Heart right ventricle (tissue), 16 donors: ENCODE measurements at regions not wholly inside any gene's neighbourhood (a gene's known extent, or its start where the extent isn't known, plus 50 kb on each side); places are given as distances from the start of the nearest gene placed in this dataset.

Source experiments
- ATAC-seq, 8 donors: fragments of 200-7000 bp; cut with Tn5 transposase; one replicate each; pipeline ENCODE4 v1.9.1; 2020; ENCODE audit warnings: mild to moderate bottlenecking in 8 of 8, moderate library complexity in 8 of 8, moderate number of reproducible peaks in 1 of 8
- DNase-seq, 2 donors: peaks; one replicate each; pipeline ENCODE4 v3.0.0-alpha.2; 2020
- H3K27ac ChIP-seq, 10 donors: fragments of 200-600 bp; sonication (generic) in 2 of 10; one replicate each; pipeline versions ENCODE4 v1.5.0 to v1.8.0; 2020 to 2022; ENCODE audit warnings: mild to moderate bottlenecking in 3 of 10
- H3K27me3 ChIP-seq, 7 donors: fragments of 200-600 bp; one replicate each; pipeline ENCODE4 v1.8.0; 2021 to 2022; ENCODE audit warnings: mild to moderate bottlenecking in 2 of 7
- H3K36me3 ChIP-seq, 9 donors: fragments of 200-600 bp; sonication (generic) in 1 of 9; one replicate each; pipeline versions ENCODE4 v1.5.0 to v1.8.0; 2020 to 2022; ENCODE audit warnings: mild to moderate bottlenecking in 2 of 9
- H3K4me1 ChIP-seq, 9 donors: fragments of 200-600 bp; sonication (generic) in 1 of 9; one replicate each; pipeline versions ENCODE4 v1.5.0 to v1.8.0; 2020 to 2022; ENCODE audit warnings: mild to moderate bottlenecking in 4 of 9
- H3K4me3 ChIP-seq, 10 donors: fragments of 200-600 bp; sonication (generic) in 2 of 10; one replicate each; pipeline versions ENCODE4 v1.5.0 to v1.8.0; 2020 to 2022; ENCODE audit warnings: mild to moderate bottlenecking in 7 of 10, moderate library complexity in 2 of 10
- H3K9me3 ChIP-seq, 11 donors: fragments of 200-600 bp in 10 of 11; sonication (generic) in 2 of 11; one replicate each; pipeline versions ENCODE4 v1.5.0 to v1.8.0; 2013 to 2022; ENCODE audit warnings: mild to moderate bottlenecking in 2 of 11, control low read depth in 1 of 11, moderate library complexity in 1 of 11
- WGBS, 2 donors: extraction: QIAGEN DNeasy Blood & Tissue Kit; methylation state at CpG; one replicate each; pipeline ENCODE4 v1.1.7; 2013; ENCODE audit warnings: inconsistent platforms in 1 of 2; 5-methylcytosine and 5-hydroxymethylcytosine counted together
- intact Hi-C, 10 donors: fragments of 100-400 bp; cut with DNase I; formaldehyde crosslinking; loops; one replicate each; pipeline versions ENCODE4 v1.11.1 to v1.14.2; 2022
- TF ChIP-seq, protein P1 (sequence below), 9 donors: fragments of 200-600 bp; sonication (generic) in 2 of 9; IDR thresholded peaks; one replicate each; pipeline versions ENCODE4 v1.5.0 to v1.8.0; 2021 to 2022; ENCODE audit warnings: antibody characterized with exemption in 9 of 9, mild to moderate bottlenecking in 5 of 9, moderate library complexity in 1 of 9
- donor health status: Arrhythmogenic right ventricular cardiomyopathy.
- donor health status: ischemic (EF 13 %, LVEDD 7.1; RV severe dilation, severe dysfunction).
- donor health status: healthy with polysubstance abuse.
- donor health status: DM: no; HTN: yes; CAD: no.
- donor health status: DM: no; HTN: no; CAD: no.
- donor health status: ischemic (EF 25% LVEDD 6.9; RV normal size, moderate dysfunction).
- donor health status: ischemic (EF 25% LVEDD 5.7; RV mildly dilated, moderate dysfunction).
- donor health status: healthy.
- donor health status: DM: yes; HTN: yes; CAD: no.
- donor health status: Ischemic cardiomyopathy.
- donor health status: ischemic (EF 35%, LVEDD 5.7; RV mildly dilated, moderate dysfunction).
- donor health status: nonischemic (EF 11% LVEDD 7.7; RV severe dilation, severe dysfunction).
- donor health status: DM: yes; HTN: yes; CAD: no.
- donor health status: PGD.
- donor health status: ischemic (EF 29% LVEDD 5.4; RV normal size, mild dysfunction).
- donor health status: nonischemic (EF 23%, LVEDD 6.1; RV moderate dilation, normal function).

DNA sequence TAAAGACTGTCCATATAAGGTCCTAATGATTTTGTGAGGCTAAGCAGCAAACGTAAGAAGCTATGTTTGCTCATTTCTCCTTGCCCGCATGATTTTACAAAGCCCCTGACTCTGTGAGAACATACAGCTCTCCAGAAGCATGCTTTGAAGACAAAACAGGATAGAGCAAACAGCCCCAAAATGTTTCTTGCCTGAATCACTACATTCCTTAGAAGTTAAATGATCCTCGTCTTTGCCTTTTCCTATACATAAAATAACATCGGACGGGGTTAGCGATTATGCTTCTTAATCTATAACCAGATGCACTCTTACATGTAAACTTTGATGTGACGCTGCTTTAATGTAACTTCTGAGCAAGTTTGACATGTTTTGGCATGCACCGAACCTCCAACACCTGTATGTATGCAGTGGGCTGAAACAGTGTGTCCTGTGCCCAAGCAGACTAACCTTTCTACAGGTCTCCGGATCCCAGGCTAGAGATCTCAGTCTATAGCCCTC is 353.7 kb downstream of the CETN3 start:
- H3K27ac ChIP-seq = no peak overlapping the region
- intact Hi-C loops = no loop called here
- no peak overlapping the region for H3K4me3 ChIP-seq

DNA sequence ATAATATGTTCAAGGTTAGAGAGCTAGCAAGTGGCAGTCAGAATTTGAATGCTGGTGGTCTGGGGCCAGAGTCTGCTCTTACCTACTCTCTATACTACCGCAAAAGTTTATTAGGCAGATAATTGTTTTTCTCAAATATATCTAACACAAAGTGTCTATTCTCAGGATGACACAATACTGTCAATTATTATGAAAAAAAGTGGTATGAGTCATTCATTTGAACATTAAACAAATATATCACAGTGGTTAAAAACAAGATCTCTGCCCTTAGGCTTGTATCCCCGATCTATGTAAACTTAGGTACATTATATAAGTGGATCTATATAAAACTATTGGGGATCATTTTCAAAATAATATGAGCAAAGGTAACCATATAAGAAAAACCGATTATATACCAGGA is 354.9 kb downstream of the CETN3 start:
- intact Hi-C loops = no loop called here
- TF ChIP-seq, protein P1, sequence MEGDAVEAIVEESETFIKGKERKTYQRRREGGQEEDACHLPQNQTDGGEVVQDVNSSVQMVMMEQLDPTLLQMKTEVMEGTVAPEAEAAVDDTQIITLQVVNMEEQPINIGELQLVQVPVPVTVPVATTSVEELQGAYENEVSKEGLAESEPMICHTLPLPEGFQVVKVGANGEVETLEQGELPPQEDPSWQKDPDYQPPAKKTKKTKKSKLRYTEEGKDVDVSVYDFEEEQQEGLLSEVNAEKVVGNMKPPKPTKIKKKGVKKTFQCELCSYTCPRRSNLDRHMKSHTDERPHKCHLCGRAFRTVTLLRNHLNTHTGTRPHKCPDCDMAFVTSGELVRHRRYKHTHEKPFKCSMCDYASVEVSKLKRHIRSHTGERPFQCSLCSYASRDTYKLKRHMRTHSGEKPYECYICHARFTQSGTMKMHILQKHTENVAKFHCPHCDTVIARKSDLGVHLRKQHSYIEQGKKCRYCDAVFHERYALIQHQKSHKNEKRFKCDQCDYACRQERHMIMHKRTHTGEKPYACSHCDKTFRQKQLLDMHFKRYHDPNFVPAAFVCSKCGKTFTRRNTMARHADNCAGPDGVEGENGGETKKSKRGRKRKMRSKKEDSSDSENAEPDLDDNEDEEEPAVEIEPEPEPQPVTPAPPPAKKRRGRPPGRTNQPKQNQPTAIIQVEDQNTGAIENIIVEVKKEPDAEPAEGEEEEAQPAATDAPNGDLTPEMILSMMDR (IDR thresholded peaks at IDR 0.05) = no peak

More for the DNA sequence above, 353.7 kb downstream of the CETN3 start:
- H3K36me3 ChIP-seq = no peaks in the 10 kb centered on the region
- ATAC-seq (no peak), DNase-seq (no peak)
- H3K9me3 ChIP-seq = peaks cover 0 to 8% (median 0%) of the 10 kb centered on the region in 11 donors
- H3K27me3 ChIP-seq = no peaks in the 10 kb centered on the region
- peaks cover 0 to 21% (median 7%) of the 10 kb centered on the region in 9 donors for H3K4me1 ChIP-seq
- TF ChIP-seq, protein P1 (IDR thresholded peaks at IDR 0.05) = no peak
- WGBS, 2 donors = 78 to 80% methylated on average over 9 of the region's 9 CpGs

DNA sequence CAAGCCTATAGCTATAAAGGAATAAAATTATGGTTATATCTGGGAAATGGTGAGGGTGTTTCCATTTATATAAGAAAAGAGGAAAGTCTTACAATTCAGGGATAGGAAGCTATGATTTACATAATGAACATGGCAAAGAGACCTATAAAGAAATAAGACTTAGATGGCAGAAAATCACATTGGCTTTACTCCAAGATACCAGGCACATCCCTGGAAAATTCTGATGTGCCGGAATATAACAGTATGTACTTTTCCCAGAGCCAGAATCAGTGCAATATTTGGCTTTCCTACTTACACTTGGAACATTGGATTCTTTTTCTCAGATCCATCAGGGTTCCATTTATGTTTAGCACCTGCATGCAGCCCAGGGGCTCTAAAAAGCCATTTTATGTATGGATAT is 357.8 kb downstream of the CETN3 start:
- Histone ChIP-seq H3K27ac (no peak overlapping the region), H3K4me3 (no peak overlapping the region), H3K9me3 (peaks cover 0 to 1% (median 0%) of the 10 kb centered on the region in 11 donors), H3K36me3 (no peaks in the 10 kb centered on the region), H3K27me3 (no peaks in the 10 kb centered on the region), H3K4me1 (peaks cover 0 to 10% (median 2%) of the 10 kb centered on the region in 9 donors)
- intact Hi-C loops = no loop called here
- TF ChIP-seq, protein P1 (IDR thresholded peaks at IDR 0.05) = no peak
- 72 to 94% methylated on average over 1 of the region's 1 CpG for WGBS, 2 donors
- no peak for DNase-seq
- no peak for ATAC-seq

More for the DNA sequence above, 354.9 kb downstream of the CETN3 start:
- WGBS, 2 donors = 76 to 98% methylated on average over 3 of the region's 3 CpGs
- H3K36me3 ChIP-seq = no peaks in the 10 kb centered on the region
- ATAC-seq = no peak
- H3K27ac ChIP-seq = no peak overlapping the region
- peaks cover 0 to 21% (median 7%) of the 10 kb centered on the region in 9 donors for H3K4me1 ChIP-seq
- peaks cover 0 to 8% (median 0%) of the 10 kb centered on the region in 11 donors for H3K9me3 ChIP-seq
- H3K4me3 ChIP-seq = no peak overlapping the region
- no peak for DNase-seq
- H3K27me3 ChIP-seq = no peaks in the 10 kb centered on the region

DNA sequence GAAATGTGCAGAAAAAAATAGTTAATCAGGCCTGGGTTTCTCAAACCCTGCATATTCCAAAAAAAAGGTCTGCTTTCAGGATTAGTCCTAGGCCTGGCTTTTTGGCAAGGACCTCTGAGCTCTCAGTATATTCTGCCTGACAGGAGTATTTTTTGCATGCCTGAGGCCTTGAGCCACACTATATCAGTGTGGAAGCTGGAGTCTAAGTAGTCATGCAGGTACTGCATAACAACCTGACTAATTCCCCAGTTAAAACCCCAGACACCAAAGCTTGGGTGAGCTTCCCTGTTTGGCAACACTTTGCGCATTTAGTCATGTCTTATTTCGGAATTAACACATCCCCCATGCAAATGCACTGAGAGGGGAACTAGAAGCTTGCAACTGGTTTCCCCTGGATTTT is 359.5 kb downstream of the CETN3 start:
- TF ChIP-seq, protein P1 (IDR thresholded peaks at IDR 0.05) = no peak
- intact Hi-C loops = no loop called here
- Histone ChIP-seq H3K9me3 (peaks cover 0 to 5% (median 0%) of the 10 kb centered on the region in 11 donors), H3K4me3 (no peak overlapping the region), H3K4me1 (no peaks in the 10 kb centered on the region), H3K27me3 (no peaks in the 10 kb centered on the region), H3K27ac (no peak overlapping the region), H3K36me3 (no peaks in the 10 kb centered on the region)
- ATAC-seq (no peak), DNase-seq (no peak)
- WGBS, 2 donors = 89 to 94% methylated on average over 2 of the region's 2 CpGs
